ENCODE measurements at regions not wholly inside any gene's neighbourhood (a gene's known extent, or its start where the extent isn't known, plus 50 kb on each side); places are given as distances from the start of the nearest gene placed in this dataset.

GRCh38 chr10:34889004-34889869, 74.1 kb upstream of the PARD3 start:
- H3F3A ChIP-seq (ENCODE audit: low read depth), result no peaks in the 10 kb centered on the region
- H3K36me3 ChIP-seq, result no peaks in the 10 kb centered on the region
- Mint-ChIP-seq H3K4me3 (no peak overlapping the region), H3K36me3 (no peaks in the 10 kb centered on the region), H3K27me3 (ENCODE audit: insufficient read depth, low read depth) (peaks cover 13% of the 10 kb centered on the region), H3K4me1 (peaks cover 22% of the 10 kb centered on the region), H3K9me3 (no peaks in the 10 kb centered on the region), H3K27ac (peak overlapping the region; percentile 25)
- H2AFZ ChIP-seq (replicated peaks), result no peak overlapping the region
- no peaks in the 10 kb centered on the region for H3K27me3 ChIP-seq
- TF ChIP-seq EZH2phosphoT487 (IDR thresholded peaks at IDR 0.05), result no peak
- TF ChIP-seq EZH2 (IDR thresholded peaks at IDR 0.05), result no peak
- TF ChIP-seq CTCF (IDR thresholded peaks at IDR 0.05), result no peak
- no peak overlapping the region for H3K27ac ChIP-seq
- no peak overlapping the region for H3K4me2 ChIP-seq
- DNase-seq (ENCODE audit: low spot score), result no peak
- H3K9me3 ChIP-seq (ENCODE audit: low read depth), result no peaks in the 10 kb centered on the region
- no peak overlapping the region for H3K4me3 ChIP-seq
- H3K4me1 ChIP-seq, result no peaks in the 10 kb centered on the region
- H3K9ac ChIP-seq, result no peak overlapping the region
- no peaks in the 10 kb centered on the region for H3K79me2 ChIP-seq (ENCODE audit: low read depth)
- no peaks in the 10 kb centered on the region for H4K20me1 ChIP-seq (ENCODE audit: low read depth)

DNA sequence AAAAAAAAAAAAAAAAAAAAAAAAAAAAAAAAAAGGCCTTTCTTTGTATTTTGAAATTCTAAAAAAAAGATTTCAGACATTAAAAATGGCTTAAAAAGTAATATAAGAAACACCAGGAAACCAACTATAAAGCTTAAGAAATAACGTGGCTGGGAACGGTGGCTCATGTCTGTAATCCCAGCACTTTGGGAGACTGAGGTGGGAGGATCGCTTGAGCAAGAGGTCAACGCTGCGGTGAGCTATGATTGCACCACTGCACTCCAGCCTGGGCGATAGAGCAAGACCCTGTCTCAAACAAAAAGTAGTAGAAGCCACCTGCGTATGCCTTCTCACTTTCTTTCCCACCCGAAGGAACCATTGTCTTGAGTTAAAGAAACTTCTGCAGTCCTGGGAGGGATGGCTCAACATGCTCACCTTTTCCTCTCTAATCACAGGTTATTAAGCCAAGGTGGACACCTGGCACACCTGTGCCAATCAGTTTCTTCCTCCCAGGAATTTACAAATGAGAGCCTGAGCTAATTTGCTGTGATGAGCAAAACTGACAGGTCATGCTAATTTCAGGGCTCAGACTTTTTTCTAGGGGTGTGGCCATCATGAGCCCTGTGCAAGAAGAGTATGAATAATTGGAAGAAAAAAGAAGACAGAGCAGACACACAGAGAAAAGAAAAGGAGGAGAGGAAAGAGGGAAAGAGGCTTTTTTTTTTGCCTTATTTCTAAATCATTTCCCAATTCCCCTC, 72.0 kb upstream of the PARD3 start:
- Mint-ChIP-seq H3K36me3 (no peaks in the 10 kb centered on the region), H3K4me3 (no peak overlapping the region), H3K27me3 (ENCODE audit: insufficient read depth, low read depth) (peaks cover 15% of the 10 kb centered on the region), H3K4me1 (peaks cover 18% of the 10 kb centered on the region), H3K27ac (no peak overlapping the region), H3K9me3 (no peaks in the 10 kb centered on the region)
- no peaks in the 10 kb centered on the region for H3K9me3 ChIP-seq (ENCODE audit: low read depth)
- no peak for TF ChIP-seq EZH2 (IDR thresholded peaks at IDR 0.05)
- no peak for TF ChIP-seq EZH2phosphoT487 (IDR thresholded peaks at IDR 0.05)
- no peak for TF ChIP-seq CTCF (IDR thresholded peaks at IDR 0.05)
- H3K27ac ChIP-seq, result no peak overlapping the region
- H4K20me1 ChIP-seq (ENCODE audit: low read depth), result no peaks in the 10 kb centered on the region
- no peaks in the 10 kb centered on the region for H3K27me3 ChIP-seq
- no peak overlapping the region for H3K4me2 ChIP-seq
- no peaks in the 10 kb centered on the region for H3K79me2 ChIP-seq (ENCODE audit: low read depth)
- DNase-seq (ENCODE audit: low spot score), result no peak
- no peaks in the 10 kb centered on the region for H3K4me1 ChIP-seq
- no peaks in the 10 kb centered on the region for H3F3A ChIP-seq (ENCODE audit: low read depth)
- no peak overlapping the region for H3K4me3 ChIP-seq
- no peak overlapping the region for H2AFZ ChIP-seq (replicated peaks)
- H3K36me3 ChIP-seq, result no peaks in the 10 kb centered on the region
- no peak overlapping the region for H3K9ac ChIP-seq

GRCh38 chr10:34885898-34886297, 70.8 kb upstream of the PARD3 start:
- no peak overlapping the region for H3K27ac Mint-ChIP-seq

More at GRCh38 chr10:34885898-34886297, 70.8 kb upstream of the PARD3 start:
- no peaks in the 10 kb centered on the region for H3K36me3 Mint-ChIP-seq
- H3K27me3 Mint-ChIP-seq (ENCODE audit: insufficient read depth, low read depth), result peaks cover 14% of the 10 kb centered on the region
- H3K36me3 ChIP-seq, result no peaks in the 10 kb centered on the region
- no peak overlapping the region for H3K4me2 ChIP-seq
- no peaks in the 10 kb centered on the region for H4K20me1 ChIP-seq (ENCODE audit: low read depth)
- H3K9me3 ChIP-seq (ENCODE audit: low read depth), result no peaks in the 10 kb centered on the region
- no peak overlapping the region for H3K9ac ChIP-seq
- no peak overlapping the region for H3K4me3 Mint-ChIP-seq
- no peak overlapping the region for H3K4me3 ChIP-seq
- no peaks in the 10 kb centered on the region for H3K79me2 ChIP-seq (ENCODE audit: low read depth)
- H3K4me1 ChIP-seq, result no peaks in the 10 kb centered on the region
- TF ChIP-seq CTCF (IDR thresholded peaks at IDR 0.05), result no peak
- TF ChIP-seq EZH2 (IDR thresholded peaks at IDR 0.05), result no peak
- no peak for TF ChIP-seq EZH2phosphoT487 (IDR thresholded peaks at IDR 0.05)
- no peaks in the 10 kb centered on the region for H3K27me3 ChIP-seq
- H2AFZ ChIP-seq (replicated peaks), result no peak overlapping the region
- H3K9me3 Mint-ChIP-seq, result no peaks in the 10 kb centered on the region
- DNase-seq (ENCODE audit: low spot score), result no peak
- H3F3A ChIP-seq (ENCODE audit: low read depth), result no peaks in the 10 kb centered on the region
- no peak overlapping the region for H3K27ac ChIP-seq
- peaks cover 12% of the 10 kb centered on the region for H3K4me1 Mint-ChIP-seq

Data from neural progenitor cell (in vitro differentiated cells).